ENCODE measurements at regions not wholly inside any gene's neighbourhood (a gene's known extent, or its start where the extent isn't known, plus 50 kb on each side); places are given as distances from the start of the nearest gene placed in this dataset.

- Mint-ChIP-seq H3K27ac (ENCODE audit: unreplicated experiment) (peak overlapping the region; percentile 95), H3K9me3 (ENCODE audit: unreplicated experiment) (peaks cover 7% of the 10 kb centered on the region), H3K4me1 (ENCODE audit: unreplicated experiment) (peaks cover 82% of the 10 kb centered on the region), H3K27me3 (ENCODE audit: unreplicated experiment) (no peaks in the 10 kb centered on the region), H3K4me3 (ENCODE audit: unreplicated experiment) (no peak overlapping the region), H3K36me3 (ENCODE audit: unreplicated experiment) (peaks cover 1% of the 10 kb centered on the region)
- DNase-seq (ENCODE audit: extremely low spot score, unreplicated experiment): no peak
- no peak for TF ChIP-seq CTCF (IDR thresholded peaks at IDR 0.05)
These were observed 571.1 kb downstream of the IPMK start for GRCh38 chr10:57696641-57697040.

GRCh38 chr10:57694956-57695608 lies 572.6 kb downstream of the IPMK start:
- peak overlapping the region; percentile 95 for H3K27ac Mint-ChIP-seq (ENCODE audit: unreplicated experiment)
- DNase-seq (ENCODE audit: extremely low spot score, unreplicated experiment): no peak
- TF ChIP-seq CTCF (IDR thresholded peaks at IDR 0.05): no peak
- H3K9me3 Mint-ChIP-seq (ENCODE audit: unreplicated experiment): peaks cover 5% of the 10 kb centered on the region
- H3K27me3 Mint-ChIP-seq (ENCODE audit: unreplicated experiment): no peaks in the 10 kb centered on the region
- H3K36me3 Mint-ChIP-seq (ENCODE audit: unreplicated experiment): peaks cover 3% of the 10 kb centered on the region
- H3K4me1 Mint-ChIP-seq (ENCODE audit: unreplicated experiment): peaks cover 74% of the 10 kb centered on the region
- no peak overlapping the region for H3K4me3 Mint-ChIP-seq (ENCODE audit: unreplicated experiment)

GRCh38 chr10:57692255-57692980 lies 575.3 kb downstream of the IPMK start:
- no peak for DNase-seq (ENCODE audit: extremely low spot score, unreplicated experiment)
- H3K36me3 Mint-ChIP-seq (ENCODE audit: unreplicated experiment): peaks cover 6% of the 10 kb centered on the region
- H3K9me3 Mint-ChIP-seq (ENCODE audit: unreplicated experiment): peaks cover 5% of the 10 kb centered on the region
- peak overlapping the region; percentile 19 for H3K4me3 Mint-ChIP-seq (ENCODE audit: unreplicated experiment)
- H3K27ac Mint-ChIP-seq (ENCODE audit: unreplicated experiment): peak overlapping the region; percentile 98
- no peak for TF ChIP-seq CTCF (IDR thresholded peaks at IDR 0.05)
- peaks cover 58% of the 10 kb centered on the region for H3K4me1 Mint-ChIP-seq (ENCODE audit: unreplicated experiment)
- H3K27me3 Mint-ChIP-seq (ENCODE audit: unreplicated experiment): no peaks in the 10 kb centered on the region

GRCh38 chr10:57689596-57690297 lies 577.9 kb downstream of the IPMK start:
- peaks cover 35% of the 10 kb centered on the region for H3K4me1 Mint-ChIP-seq (ENCODE audit: unreplicated experiment)
- peak overlapping the region; percentile 23 for H3K27ac Mint-ChIP-seq (ENCODE audit: unreplicated experiment)
- no peaks in the 10 kb centered on the region for H3K27me3 Mint-ChIP-seq (ENCODE audit: unreplicated experiment)
- no peak for TF ChIP-seq CTCF (IDR thresholded peaks at IDR 0.05)
- no peak overlapping the region for H3K4me3 Mint-ChIP-seq (ENCODE audit: unreplicated experiment)
- peaks cover 6% of the 10 kb centered on the region for H3K36me3 Mint-ChIP-seq (ENCODE audit: unreplicated experiment)
- no peak for DNase-seq (ENCODE audit: extremely low spot score, unreplicated experiment)
- peaks cover 6% of the 10 kb centered on the region for H3K9me3 Mint-ChIP-seq (ENCODE audit: unreplicated experiment)

GRCh38 chr10:57679916-57680315 lies 587.8 kb downstream of the IPMK start:
- H3K36me3 Mint-ChIP-seq (ENCODE audit: unreplicated experiment): no peaks in the 10 kb centered on the region
- peaks cover 2% of the 10 kb centered on the region for H3K4me1 Mint-ChIP-seq (ENCODE audit: unreplicated experiment)
- H3K4me3 Mint-ChIP-seq (ENCODE audit: unreplicated experiment): no peak overlapping the region

More at GRCh38 chr10:57679916-57680315, 587.8 kb downstream of the IPMK start:
- DNase-seq (ENCODE audit: extremely low spot score, unreplicated experiment): no peak
- Mint-ChIP-seq H3K9me3 (ENCODE audit: unreplicated experiment) (peaks cover 12% of the 10 kb centered on the region), H3K27ac (ENCODE audit: unreplicated experiment) (no peak overlapping the region), H3K27me3 (ENCODE audit: unreplicated experiment) (no peaks in the 10 kb centered on the region)
- no peak for TF ChIP-seq CTCF (IDR thresholded peaks at IDR 0.05)

Data from osteocyte (in vitro differentiated cells).